ENCODE measurements at regions not wholly inside any gene's neighbourhood (a gene's known extent, or its start where the extent isn't known, plus 50 kb on each side); places are given as distances from the start of the nearest gene placed in this dataset.

GRCh38 chr9:14399756-14400657, 86.1 kb upstream of the NFIB start:
- DNase-seq (ENCODE audit: low read depth, low spot score): no peak

GRCh38 chr9:14398473-14398872, 84.5 kb upstream of the NFIB start:
- DNase-seq (ENCODE audit: low read depth, low spot score): no peak

GRCh38 chr9:14396171-14396570, 82.2 kb upstream of the NFIB start:
- DNase-seq (ENCODE audit: low read depth, low spot score): no peak

- no peak for DNase-seq (ENCODE audit: low read depth, low spot score)
Observed at GRCh38 chr9:14395317-14396082, 81.6 kb upstream of the NFIB start.

GRCh38 chr9:14393418-14393817, 79.5 kb upstream of the NFIB start:
- no peak for DNase-seq (ENCODE audit: low read depth, low spot score)

GRCh38 chr9:14391620-14392019, 77.7 kb upstream of the NFIB start:
- no peak for DNase-seq (ENCODE audit: low read depth, low spot score)

GRCh38 chr9:14389657-14390056, 75.7 kb upstream of the NFIB start:
- no peak for DNase-seq (ENCODE audit: low read depth, low spot score)

- no peak for DNase-seq (ENCODE audit: low read depth, low spot score)
Observed at GRCh38 chr9:14389146-14389545, 75.2 kb upstream of the NFIB start.

GRCh38 chr9:14383773-14384172, 69.8 kb upstream of the NFIB start:
- DNase-seq (ENCODE audit: low read depth, low spot score): no peak

GRCh38 chr9:14383294-14383693, 69.4 kb upstream of the NFIB start:
- no peak for DNase-seq (ENCODE audit: low read depth, low spot score)

- no peak for DNase-seq (ENCODE audit: low read depth, low spot score)
Observed at GRCh38 chr9:14380061-14380836, 66.3 kb upstream of the NFIB start.

GRCh38 chr9:14379280-14379679, 65.3 kb upstream of the NFIB start:
- no peak for DNase-seq (ENCODE audit: low read depth, low spot score)

- no peak for DNase-seq (ENCODE audit: low read depth, low spot score)
Observed at GRCh38 chr9:14373706-14374105, 59.8 kb upstream of the NFIB start.

- DNase-seq (ENCODE audit: low read depth, low spot score): no peak
Observed at GRCh38 chr9:14373336-14373666, 59.4 kb upstream of the NFIB start.

- no peak for DNase-seq (ENCODE audit: low read depth, low spot score)
Observed at GRCh38 chr9:14372437-14373335, 58.7 kb upstream of the NFIB start.

- no peak for DNase-seq (ENCODE audit: low read depth, low spot score)
Observed at GRCh38 chr9:14369011-14369410, 55.1 kb upstream of the NFIB start.

- no peak for DNase-seq (ENCODE audit: low read depth, low spot score)
Observed at GRCh38 chr9:14366076-14366475, 52.1 kb upstream of the NFIB start.

GRCh38 chr9:14365670-14366069, 51.7 kb upstream of the NFIB start:
- DNase-seq (ENCODE audit: low read depth, low spot score): no peak
